A172 (cell line): ENCODE measurements at regions not wholly inside any gene's neighbourhood (a gene's known extent, or its start where the extent isn't known, plus 50 kb on each side); places are given as distances from the start of the nearest gene placed in this dataset.
"Not testable (repeated sequence)": the region's sequence is repeated elsewhere in the genome, so short reads cannot be mapped to it uniquely, and the experiment has no call there.

Source experiments
- DNase-seq: peaks from one replicate; pipeline ENCODE4 v3.0.0-alpha.2; 2015; ENCODE audit warnings: low spot score

DNA sequence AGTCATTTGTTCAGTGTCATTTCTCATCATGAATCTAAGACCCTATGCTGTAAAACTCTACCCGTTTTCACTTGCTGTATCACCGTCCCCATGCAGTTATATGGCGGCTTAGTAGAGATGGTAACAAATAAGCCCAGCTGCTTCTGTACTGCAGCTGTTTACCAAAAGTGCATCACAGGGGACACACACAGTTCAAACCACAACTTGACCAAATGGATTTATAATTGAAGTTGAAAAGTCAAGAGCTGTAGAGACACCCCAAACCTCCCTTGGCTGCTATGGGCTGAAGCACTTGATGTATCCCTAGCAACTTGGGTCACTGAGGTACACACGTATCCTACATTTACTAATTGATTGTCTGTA is 219.0 kb upstream of the FGF13 start:
- DNase-seq, result no peak

DNA sequence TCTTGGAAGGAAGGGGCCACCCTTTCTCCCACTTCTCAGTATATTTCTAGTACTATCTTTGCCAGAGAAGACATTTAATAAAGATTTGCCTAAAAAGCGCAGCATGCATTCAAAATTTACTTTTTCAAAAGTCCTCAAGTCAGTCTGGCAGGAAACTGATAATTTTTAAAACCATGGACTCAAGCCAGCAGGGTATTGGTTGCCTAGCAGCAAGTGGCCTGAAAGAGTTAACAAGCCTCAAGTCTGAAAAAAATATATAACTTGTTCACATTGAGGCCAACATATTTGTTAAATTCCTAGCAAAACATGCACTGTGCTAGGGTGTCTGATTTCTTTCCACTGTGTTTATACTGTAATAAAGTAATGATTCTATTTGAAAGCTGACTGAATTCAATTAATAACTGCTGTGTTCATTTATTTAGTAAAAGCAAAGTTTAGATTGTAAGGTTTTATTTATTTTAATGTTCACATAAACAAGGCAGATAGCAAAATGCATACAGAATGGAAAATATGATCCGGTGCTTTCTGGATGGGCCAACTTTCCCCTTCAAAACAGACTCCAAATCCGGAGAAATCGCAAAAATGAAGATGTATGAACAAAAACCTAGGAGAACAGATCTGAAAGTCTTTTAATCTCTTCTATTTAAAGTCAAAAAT is 218.5 kb upstream of the FGF13 start:
- no peak for DNase-seq

DNA sequence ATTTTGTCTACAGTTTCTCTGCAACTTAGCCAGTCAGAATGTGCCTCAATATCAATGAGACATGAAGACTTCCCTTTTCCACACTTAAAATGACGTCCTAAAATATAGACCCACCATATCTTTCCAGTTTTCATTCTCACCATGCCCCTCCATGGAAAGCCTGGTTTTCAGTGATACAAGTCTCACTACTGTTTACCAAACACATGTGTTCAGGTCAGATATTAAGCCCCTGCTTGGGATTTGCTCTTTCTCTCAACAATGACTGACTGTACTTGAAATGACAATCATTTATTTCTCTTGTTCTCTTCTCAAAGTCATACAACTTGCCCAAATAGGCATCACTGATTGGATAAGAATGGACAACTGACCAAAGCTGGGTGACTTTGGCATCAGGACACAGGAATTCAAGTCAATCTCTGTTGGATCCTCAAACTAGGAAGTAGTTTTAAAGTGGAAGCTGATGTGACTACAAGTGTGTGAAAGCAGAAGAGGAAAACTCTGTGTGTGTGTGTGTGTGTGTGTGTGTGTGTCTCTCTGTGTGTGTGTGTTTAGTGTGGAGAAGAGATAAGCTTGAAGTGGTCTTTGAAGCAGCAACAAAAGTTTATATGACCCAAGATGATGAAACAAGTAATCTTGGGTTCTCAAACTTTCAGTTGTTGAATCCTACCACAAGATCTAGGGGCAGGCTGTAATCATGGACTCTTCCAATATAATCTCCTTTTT is 217.4 kb upstream of the FGF13 start:
- no peak for DNase-seq

DNA sequence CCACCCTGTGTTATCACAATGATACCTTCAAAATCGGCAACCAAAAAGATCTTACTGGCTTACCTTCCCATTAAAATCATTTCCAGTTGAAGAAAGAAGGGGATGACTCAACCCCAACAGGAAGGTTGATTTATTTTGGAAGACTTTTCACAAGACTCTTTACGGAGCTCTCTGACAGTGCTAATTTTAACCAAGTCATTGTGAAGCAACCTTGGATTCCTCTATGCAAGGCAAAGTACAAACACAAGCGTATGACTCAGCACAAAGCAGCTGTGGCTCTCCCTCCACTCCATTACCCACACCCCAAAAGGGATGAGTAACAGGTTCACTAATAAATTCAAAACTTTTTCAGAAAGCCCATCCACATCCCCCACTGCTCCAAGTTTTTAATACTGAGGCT is 213.8 kb upstream of the FGF13 start:
- peak; percentile 68 for DNase-seq

DNA sequence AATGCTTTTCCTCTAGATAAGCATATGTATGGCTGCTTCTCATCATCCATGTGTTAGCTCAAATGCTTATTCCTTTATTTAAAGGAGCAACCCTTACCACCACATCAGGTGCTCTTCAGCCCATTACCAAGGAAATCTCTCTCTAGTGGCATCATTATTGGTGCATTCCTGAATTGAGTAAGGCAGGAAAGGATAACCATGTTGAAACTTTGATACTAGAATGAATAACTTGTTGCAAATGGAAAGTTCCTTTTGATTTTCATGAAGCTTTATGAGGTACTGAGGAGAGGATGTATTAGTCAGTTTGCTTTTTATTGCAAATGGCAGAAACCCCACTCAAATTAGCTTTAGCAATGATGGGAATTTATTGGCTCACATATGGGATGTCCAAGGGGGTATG is 212.3 kb upstream of the FGF13 start:
- DNase-seq, result no peak

DNA sequence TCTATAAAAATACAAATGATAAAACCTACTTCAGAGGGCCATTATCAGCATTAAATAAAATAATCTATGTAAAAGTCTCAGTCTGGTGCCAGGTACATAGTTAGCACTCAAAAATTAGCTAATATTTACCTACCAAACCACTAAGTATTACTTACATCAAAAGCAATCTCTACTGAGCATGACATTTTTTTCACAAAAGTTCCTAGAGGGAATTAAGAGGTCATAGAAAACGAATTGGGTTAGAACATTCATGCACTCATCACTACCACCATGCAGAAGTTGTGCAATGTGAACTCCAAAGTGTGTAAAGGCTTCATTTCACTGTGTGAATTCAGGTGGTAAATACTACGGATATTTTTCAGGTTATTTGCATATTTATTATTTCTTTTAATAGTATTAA is 209.5 kb upstream of the FGF13 start:
- no peak for DNase-seq

DNA sequence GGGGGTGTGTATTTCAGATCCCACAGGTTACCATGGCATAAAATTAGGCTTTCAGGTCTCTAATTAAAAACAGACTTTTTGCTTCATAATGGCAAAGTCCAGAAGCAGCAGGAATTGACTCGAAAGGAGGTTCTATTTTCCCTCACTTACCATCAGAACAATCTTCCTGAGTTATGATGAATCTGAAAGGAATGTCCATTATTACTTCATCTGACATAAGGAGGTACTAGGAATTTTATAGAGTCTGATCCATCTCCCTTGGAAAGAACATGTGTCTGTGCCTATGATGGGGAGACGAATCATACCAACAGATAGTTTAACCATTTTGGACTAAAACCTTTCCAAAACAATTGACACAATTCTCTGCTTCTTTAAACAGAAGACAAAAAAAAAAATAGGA is 206.3 kb upstream of the FGF13 start:
- DNase-seq, result peak; percentile 8

DNA sequence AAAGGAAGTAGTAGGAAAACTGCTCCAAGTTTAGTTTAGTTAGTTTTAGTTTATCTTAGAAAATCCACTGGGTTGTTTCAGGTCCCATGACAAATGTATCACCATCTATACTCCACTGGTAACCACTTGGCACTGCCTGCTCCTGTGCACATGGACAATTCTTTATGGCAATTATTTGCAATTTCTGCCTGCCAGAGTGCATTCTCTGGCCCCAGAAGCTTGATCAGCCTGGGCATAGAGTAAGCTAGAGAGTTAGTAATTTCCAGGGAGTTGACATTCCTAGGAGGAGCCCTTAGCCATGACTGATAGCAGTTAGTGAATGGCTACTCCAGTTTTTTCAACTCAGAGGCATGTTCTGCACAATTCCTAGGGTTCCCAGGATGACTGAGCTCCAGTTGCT is 203.2 kb upstream of the FGF13 start:
- DNase-seq, result no peak

DNA sequence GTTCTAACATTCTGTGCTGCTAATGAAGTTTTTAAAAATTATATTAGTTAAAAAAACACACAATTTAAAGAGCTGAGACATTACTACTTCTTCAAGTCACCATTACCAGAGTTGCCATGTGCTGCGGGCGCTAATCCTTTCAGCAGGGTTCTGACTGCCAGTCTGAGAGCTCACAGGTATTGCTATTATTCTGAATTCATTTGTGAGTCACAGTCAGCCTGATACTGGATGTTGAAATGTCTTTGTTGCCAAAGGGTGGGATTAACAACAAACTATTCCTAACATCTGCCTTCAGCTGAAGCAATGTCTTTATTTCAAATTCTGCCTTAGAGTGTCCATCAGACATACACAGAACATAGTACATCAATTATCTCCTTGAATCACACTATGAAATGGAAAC is 197.1 kb upstream of the FGF13 start:
- no peak for DNase-seq

DNA sequence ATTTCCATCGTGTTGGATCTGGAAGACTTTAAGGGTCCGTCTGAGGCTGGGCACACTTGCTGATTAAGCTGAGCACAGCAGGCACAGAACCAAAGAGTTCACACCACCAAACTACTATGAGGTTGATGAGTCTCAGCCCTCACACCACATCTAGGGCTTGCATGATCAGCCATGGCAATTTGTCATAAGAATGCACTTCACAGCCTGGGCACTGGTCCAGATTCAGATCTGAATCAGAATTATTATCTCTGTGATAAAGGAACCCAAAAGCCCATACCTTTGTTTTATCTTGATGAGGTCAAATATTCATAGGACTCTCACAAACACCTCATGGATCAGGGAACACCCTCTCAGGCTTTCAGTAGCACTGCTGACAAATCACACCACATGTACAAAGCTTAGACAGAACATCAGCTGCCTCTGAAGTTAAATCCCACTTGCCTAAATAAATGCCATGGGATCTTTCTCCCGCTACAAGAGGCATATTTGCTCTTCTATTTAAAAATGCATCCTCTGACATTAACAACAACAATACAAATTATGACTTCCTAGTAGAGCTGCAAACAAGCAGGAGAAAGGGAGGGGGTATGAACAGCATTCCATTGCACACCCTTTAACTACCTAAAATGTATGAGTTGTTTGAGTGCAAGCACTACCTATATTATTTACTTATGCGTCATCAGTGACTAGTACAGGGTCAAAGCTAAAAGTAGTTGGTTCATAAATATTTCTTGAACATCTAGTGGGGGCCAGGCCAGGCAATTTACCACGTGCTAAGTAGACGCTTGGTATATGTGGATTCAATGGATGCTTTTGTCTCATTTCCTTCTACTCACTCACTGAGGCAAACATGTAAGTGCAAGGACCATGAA is 186.3 kb upstream of the FGF13 start:
- peak; percentile 28 for DNase-seq

DNA sequence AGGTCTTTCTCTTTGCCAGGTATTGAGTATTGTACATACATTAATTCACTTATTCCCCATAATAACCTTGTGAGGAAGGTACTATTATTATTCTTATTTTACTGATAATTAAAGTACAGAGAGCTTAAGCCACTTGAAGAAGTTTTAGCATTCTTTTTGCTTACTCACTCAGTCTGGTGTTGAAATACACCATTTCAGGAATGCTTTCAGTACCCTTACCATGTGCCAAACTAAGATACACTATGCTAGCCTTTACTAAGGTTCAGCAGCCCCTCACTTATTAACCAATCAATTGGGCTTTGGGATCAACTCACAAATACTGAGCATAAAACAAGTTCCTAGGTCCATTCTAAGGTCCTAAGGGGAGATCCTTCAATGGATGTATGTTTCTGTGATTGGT is 179.0 kb upstream of the FGF13 start:
- no peak for DNase-seq

DNA sequence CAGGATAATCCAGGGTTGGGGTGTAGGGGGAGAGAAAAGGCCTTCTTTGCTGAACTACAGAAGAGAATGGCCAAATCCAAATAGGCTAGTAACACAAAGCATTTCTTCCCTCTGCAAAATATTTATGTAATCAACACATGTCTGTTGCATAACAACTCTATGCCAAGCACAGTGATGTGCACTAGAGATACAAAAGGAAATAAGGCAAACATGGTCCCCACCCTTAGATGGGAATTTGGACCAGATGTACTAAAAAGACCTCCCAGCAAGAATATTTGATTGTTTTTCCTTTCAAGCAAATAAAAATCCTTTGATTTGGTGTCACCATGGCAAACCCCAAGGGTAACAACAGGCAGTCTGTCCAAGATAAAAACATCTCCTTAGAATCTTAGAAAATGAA is 177.6 kb upstream of the FGF13 start:
- DNase-seq, result no peak

DNA sequence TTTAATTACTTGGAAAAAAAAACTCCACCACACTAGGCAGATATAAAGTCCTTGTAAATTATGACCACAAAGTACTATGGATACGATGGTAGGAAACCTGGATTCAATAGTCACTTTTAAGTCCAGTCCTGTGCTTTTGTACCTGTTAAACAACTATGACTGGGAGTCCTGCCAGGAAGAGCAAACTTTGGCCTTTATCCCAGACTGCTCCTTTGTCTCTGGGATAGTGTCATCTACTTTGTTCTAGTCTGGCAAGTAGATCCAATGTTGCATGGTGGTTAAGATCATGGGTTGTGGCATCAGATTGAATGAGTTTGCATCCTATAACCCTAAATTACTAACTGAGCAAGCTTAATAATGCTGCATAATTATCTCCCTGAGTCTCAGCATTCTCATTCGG is 175.3 kb upstream of the FGF13 start:
- DNase-seq, result peak; percentile 9

DNA sequence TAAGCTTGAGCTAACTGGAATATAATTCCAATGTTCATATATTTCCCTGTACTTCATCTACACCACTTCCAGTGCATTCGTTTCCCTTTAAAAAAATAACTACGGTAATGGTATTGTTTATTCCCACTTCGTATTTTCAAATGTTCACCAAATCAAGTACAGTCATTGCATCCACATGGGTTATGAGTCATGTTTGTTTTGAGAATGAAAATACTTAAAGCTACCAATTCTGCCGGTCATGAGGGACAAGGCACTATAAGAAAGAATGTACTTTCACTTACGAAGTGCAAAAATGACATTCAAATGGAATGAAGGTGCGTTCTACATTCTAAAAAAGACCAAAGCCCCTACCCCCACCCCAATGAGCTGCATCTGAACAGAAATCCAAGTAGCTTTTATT is 174.4 kb upstream of the FGF13 start:
- peak; percentile 22 for DNase-seq

DNA sequence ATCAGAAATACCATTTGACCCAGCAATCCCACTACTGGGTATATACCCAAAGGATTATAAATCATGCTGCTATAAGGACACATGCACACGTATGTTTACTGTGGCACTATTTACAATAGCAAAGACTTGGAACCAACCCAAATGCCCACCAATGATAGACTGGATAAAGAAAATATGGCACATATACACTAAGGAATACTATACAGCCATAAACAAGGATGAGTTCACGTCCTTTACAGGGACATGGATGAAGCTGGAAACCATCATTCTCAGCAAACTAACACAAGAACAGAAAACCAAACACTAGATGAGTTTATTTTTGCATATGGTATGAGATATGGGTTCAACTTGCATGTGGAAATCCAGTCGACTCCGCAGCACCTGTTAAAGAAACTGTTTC is 168.8 kb upstream of the FGF13 start:
- DNase-seq, result not testable (repeated sequence)

DNA sequence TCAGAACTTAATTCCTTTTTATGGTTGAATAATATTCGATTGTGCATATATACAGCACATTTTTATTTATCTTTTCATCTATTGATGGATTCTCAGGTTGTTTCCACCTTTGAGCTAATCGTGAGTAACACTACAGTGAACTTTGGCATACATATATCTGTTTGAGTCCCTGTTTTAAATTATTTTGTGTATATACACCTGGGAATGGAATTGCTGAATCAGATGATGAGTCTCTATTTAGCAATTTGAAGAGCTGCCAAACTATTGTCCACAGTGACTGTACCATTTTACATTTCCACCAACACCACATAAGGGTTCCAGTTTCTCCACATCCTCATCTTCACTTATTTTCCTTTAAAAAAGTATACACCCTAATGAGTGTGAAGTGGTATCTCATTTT is 166.2 kb upstream of the FGF13 start:
- no peak for DNase-seq

DNA sequence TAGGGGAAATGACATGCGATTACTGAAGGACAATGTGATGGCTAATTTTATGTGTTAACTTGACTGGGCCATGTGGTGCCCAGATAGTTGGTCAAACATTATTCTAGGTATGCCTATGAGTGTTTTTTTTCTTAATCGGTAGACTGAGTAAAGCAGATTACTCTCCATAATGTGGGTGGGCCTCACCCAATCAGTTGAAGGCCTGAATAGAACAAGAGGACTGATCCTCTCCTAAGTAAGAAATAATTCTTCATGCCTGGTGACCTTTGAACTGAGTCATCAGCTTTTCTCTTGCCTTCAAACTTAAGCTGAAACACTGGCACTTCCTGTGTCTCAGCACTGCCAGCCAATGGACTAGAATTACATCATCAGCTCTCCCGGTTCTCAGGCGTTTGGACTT is 164.0 kb upstream of the FGF13 start:
- DNase-seq, result no peak

DNA sequence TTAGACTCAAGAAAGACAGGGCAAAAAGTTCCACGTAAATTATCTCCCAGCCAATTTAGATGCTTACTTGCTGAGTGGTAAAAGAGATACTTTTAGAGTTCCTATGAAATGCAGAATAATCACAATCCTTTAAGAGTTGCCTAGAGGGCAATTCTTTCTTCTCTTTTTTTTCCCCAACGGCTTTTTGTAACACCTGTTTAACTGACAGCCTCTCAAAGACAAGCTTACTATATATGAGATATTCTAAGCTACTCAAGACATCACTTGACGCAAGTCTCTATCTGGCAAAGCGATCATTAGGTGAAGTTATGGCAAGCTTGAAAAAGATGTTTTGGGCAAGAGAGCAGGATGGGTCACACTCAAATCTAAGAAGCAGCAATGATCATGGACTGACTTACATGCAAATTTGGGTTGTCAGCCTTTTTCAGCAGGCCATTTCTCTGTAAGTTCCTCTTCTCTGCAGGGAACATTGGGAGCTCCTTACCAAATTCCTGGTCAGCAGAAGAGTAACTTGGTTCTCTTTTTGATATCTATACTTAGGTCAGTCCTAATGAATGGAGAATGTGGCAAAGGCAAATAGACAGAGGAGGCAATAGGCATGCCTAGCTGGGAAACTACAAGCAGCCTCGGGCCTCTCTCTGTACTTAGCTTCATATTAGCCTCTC is 162.9 kb upstream of the FGF13 start:
- DNase-seq, result no peak

DNA sequence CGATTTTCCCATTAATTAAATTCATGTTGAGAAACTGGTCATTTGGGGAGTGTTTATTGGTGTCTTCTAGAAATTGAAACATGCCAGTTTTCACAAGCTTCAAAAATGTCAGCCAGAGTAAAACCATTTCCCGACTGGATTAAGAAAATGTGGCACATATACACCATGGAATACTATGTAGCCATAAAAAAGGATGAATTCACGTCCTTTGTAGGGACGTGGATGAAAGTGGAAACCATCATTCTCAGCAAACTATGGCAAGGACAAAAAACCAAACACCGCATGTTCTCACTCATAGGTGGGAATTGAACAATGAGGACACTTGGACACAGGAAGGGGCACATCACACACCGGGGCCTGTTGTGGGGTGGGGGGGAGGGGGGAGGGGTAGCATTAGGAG is 162.1 kb upstream of the FGF13 start:
- DNase-seq, result not testable (repeated sequence)

DNA sequence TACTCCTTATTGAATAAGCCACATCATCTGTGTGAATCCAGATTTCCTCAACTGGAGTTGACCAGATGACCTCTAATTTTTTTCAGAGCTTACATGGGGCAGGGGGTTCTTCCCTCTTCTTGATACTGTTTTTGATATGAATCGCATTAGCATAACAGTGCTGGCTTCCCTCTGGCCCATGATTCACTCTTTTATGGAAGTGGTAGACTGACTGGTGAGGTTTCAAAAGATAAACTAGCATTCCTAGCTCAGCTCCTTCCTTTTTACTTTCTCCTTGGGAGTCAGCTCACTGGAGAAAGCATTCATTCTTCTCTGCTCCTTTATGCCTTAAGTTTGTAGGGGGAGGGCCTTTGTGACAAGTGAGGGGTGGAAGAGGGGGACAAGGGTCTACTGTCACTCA is 161.0 kb upstream of the FGF13 start:
- no peak for DNase-seq

DNA sequence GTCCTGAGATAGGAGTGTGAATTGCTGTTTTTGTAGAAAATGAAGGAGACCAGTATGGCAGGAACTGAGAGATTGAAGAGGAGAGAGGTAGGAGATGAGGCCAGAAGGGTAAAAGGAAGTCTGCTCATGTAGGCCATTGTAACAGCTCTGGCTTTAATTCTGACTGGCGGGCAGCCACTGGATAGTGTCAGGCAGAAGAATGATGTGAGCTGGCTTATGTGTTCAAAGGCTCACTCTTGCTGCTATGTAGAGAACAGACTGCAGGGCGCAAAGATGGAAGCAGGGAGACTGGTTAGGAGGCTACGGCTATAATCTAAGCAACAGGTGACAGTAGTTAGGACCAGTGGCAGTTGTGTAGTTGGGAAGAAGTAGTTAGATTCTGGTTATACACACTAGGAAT is 160.2 kb upstream of the FGF13 start:
- DNase-seq, result no peak

DNA sequence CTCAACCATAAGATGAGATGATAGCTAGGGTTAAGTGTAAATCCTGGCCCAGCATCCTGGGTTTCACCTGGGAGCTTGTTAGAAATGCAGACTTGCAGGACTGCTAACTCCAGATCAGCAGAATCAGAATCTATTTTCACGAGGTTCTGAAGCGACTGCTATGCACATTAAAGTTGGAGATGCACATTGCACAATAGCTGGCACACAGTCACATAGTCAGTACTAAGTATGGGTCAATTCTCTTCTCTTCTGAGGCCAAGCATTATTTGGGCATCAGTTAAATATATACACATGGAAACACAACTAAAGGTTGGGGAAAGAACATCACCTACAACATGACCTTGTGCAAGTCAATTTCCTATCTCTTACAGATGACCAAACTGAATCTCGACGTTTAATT is 155.1 kb upstream of the FGF13 start:
- DNase-seq, result no peak
